ENCODE measurements at regions not wholly inside any gene's neighbourhood (a gene's known extent, or its start where the extent isn't known, plus 50 kb on each side); places are given as distances from the start of the nearest gene placed in this dataset.

- TF ChIP-seq CTCF (IDR thresholded peaks at IDR 0.05; ENCODE audit: low read length) (peak; percentile 42; the same call in 1 of the 2 replicates), EZH2 (IDR thresholded peaks at IDR 0.05; ENCODE audit: borderline replicate concordance, low read length) (no peak)
Measured at GRCh38 chr3:94525043-94525442, 462.2 kb downstream of the NSUN3 start.
